Choroid plexus epithelial cell (primary cell): ENCODE measurements at regions not wholly inside any gene's neighbourhood (a gene's known extent, or its start where the extent isn't known, plus 50 kb on each side); places are given as distances from the start of the nearest gene placed in this dataset.

Source experiments
- DNase-seq: peaks from one replicate; pipeline ENCODE4 v3.0.0-alpha.2; 2010; ENCODE audit warnings: low read depth
- H3K4me3 ChIP-seq: 2 replicates; pipeline ENCODE4 v1.5.1; 2011; ENCODE audit warnings: low read depth, mild to moderate bottlenecking, control low read depth, low read length, moderate library complexity
- CTCF ChIP-seq: conservative IDR thresholded peaks from 2 replicates; pipeline ENCODE4 v1.5.1; 2011; ENCODE audit warnings: low read depth, mild to moderate bottlenecking, control low read depth, inconsistent platforms, low read length, moderate library complexity

GRCh38 chrX:121886557-121886956 is 839.1 kb downstream of the GLUD2 start:
- H3K4me3 ChIP-seq = no peak overlapping the region
- DNase-seq = no peak
- no peak for TF ChIP-seq CTCF

- DNase-seq = no peak
- no peak for TF ChIP-seq CTCF
Observed at GRCh38 chrX:121894756-121895155, 847.3 kb downstream of the GLUD2 start.

GRCh38 chrX:121902463-121902862 is 855.1 kb downstream of the GLUD2 start:
- DNase-seq = no peak
- no peak overlapping the region for H3K4me3 ChIP-seq
- no peak for TF ChIP-seq CTCF

More at GRCh38 chrX:121894756-121895155, 847.3 kb downstream of the GLUD2 start:
- no peak overlapping the region for H3K4me3 ChIP-seq

- no peak overlapping the region for H3K4me3 ChIP-seq
- TF ChIP-seq CTCF = no peak
- DNase-seq = no peak
Observed at GRCh38 chrX:121903961-121904360, 856.6 kb downstream of the GLUD2 start.

GRCh38 chrX:121921258-121921657 is 873.8 kb downstream of the GLUD2 start:
- no peak overlapping the region for H3K4me3 ChIP-seq
- no peak for TF ChIP-seq CTCF
- no peak for DNase-seq

GRCh38 chrX:121931567-121931966 is 884.2 kb downstream of the GLUD2 start:
- no peak overlapping the region for H3K4me3 ChIP-seq
- DNase-seq = no peak
- TF ChIP-seq CTCF = no peak

- no peak for TF ChIP-seq CTCF
- no peak overlapping the region for H3K4me3 ChIP-seq
- no peak for DNase-seq
Observed at GRCh38 chrX:121932688-121933087, 885.3 kb downstream of the GLUD2 start.
